LNCaP clone FGC (cell line): ENCODE measurements at regions not wholly inside any gene's neighbourhood (a gene's known extent, or its start where the extent isn't known, plus 50 kb on each side); places are given as distances from the start of the nearest gene placed in this dataset.

ENCODE experiments used
- DNase-seq: peaks from one replicate; pipeline ENCODE4 v3.0.0-alpha.2; 2011; ENCODE audit warnings: low read depth
- H3K4me3 ChIP-seq: 2 replicates; pipeline ENCODE4 v1.5.1; 2011; ENCODE audit warnings: mild to moderate bottlenecking, low read depth, low read length, control low read depth
- CTCF ChIP-seq: IDR thresholded peaks from 2 replicates; pipeline ENCODE4 v1.5.1; 2012; ENCODE audit warnings: mild to moderate bottlenecking; ENCODE audit not compliant: control insufficient read depth, insufficient read depth; ENCODE audit errors: extremely low read depth

GRCh38 chr1:119268879-119269278, 99.7 kb upstream of the HAO2 start:
- H3K4me3 ChIP-seq, result no peak overlapping the region
- no peak for TF ChIP-seq CTCF
- no peak for DNase-seq

- no peak for DNase-seq
- peak; percentile 80 for TF ChIP-seq CTCF
- H3K4me3 ChIP-seq, result no peak overlapping the region
Observed at GRCh38 chr1:119275145-119276134, 93.1 kb upstream of the HAO2 start.

GRCh38 chr1:119276558-119276957, 92.0 kb upstream of the HAO2 start:
- TF ChIP-seq CTCF, result peak; percentile 78
- no peak overlapping the region for H3K4me3 ChIP-seq
- no peak for DNase-seq

GRCh38 chr1:119279456-119280381, 88.9 kb upstream of the HAO2 start:
- TF ChIP-seq CTCF, result no peak
- no peak for DNase-seq
- H3K4me3 ChIP-seq, result no peak overlapping the region

GRCh38 chr1:119285482-119285881, 83.1 kb upstream of the HAO2 start:
- no peak for TF ChIP-seq CTCF
- no peak for DNase-seq
- no peak overlapping the region for H3K4me3 ChIP-seq

- no peak for DNase-seq
Observed at GRCh38 chr1:119286587-119287181, 81.9 kb upstream of the HAO2 start.

More at GRCh38 chr1:119286587-119287181, 81.9 kb upstream of the HAO2 start:
- H3K4me3 ChIP-seq, result no peak overlapping the region
- peak; percentile 73 for TF ChIP-seq CTCF
